SIG-M5 (cell line): ENCODE measurements at regions not wholly inside any gene's neighbourhood (a gene's known extent, or its start where the extent isn't known, plus 50 kb on each side); places are given as distances from the start of the nearest gene placed in this dataset.
A peak's percentile ranks its signal among the peaks of the same experiment; 100 is the strongest.
"Not testable (repeated sequence)": the region's sequence is repeated elsewhere in the genome, so short reads cannot be mapped to it uniquely, and the experiment has no call there.

Experiments used
- DNase-seq: peaks from one replicate; lab custom pipeline; 2025; lab: John Stamatoyannopoulos, UW

GRCh38 chr14:34098045-34098984, 147.4 kb upstream of the EGLN3 start:
- no peak for DNase-seq

- DNase-seq, result no peak
These were observed 146.8 kb upstream of the EGLN3 start for GRCh38 chr14:34097644-34098043.

GRCh38 chr14:34094384-34094783, 143.5 kb upstream of the EGLN3 start:
- DNase-seq, result no peak

- no peak for DNase-seq
These were observed 143.0 kb upstream of the EGLN3 start for GRCh38 chr14:34093883-34094282.

GRCh38 chr14:34090451-34090850, 139.6 kb upstream of the EGLN3 start:
- no peak for DNase-seq

- no peak for DNase-seq
These were observed 138.0 kb upstream of the EGLN3 start for GRCh38 chr14:34088914-34089313.

GRCh38 chr14:34087571-34087970, 136.7 kb upstream of the EGLN3 start:
- no peak for DNase-seq

- no peak for DNase-seq
These were observed 135.4 kb upstream of the EGLN3 start for GRCh38 chr14:34086223-34086757.

- no peak for DNase-seq
These were observed 134.8 kb upstream of the EGLN3 start for GRCh38 chr14:34085695-34086094.

GRCh38 chr14:34081576-34082136, 130.8 kb upstream of the EGLN3 start:
- DNase-seq, result no peak

GRCh38 chr14:34081101-34081575, 130.3 kb upstream of the EGLN3 start:
- no peak for DNase-seq

- DNase-seq, result not testable (repeated sequence)
These were observed 128.8 kb upstream of the EGLN3 start for GRCh38 chr14:34079643-34080042.

GRCh38 chr14:34078117-34078743, 127.4 kb upstream of the EGLN3 start:
- DNase-seq, result peak; percentile 5

GRCh38 chr14:34075826-34076225, 125.0 kb upstream of the EGLN3 start:
- no peak for DNase-seq

GRCh38 chr14:34075042-34075744, 124.3 kb upstream of the EGLN3 start:
- DNase-seq, result no peak

- no peak for DNase-seq
These were observed 122.0 kb upstream of the EGLN3 start for GRCh38 chr14:34072921-34073320.

GRCh38 chr14:34072401-34072800, 121.5 kb upstream of the EGLN3 start:
- no peak for DNase-seq

- no peak for DNase-seq
These were observed 120.1 kb upstream of the EGLN3 start for GRCh38 chr14:34070917-34071407.

GRCh38 chr14:34069854-34070582, 119.1 kb upstream of the EGLN3 start:
- DNase-seq, result no peak

GRCh38 chr14:34067587-34067986, 116.7 kb upstream of the EGLN3 start:
- no peak for DNase-seq
